ENCODE measurements at regions not wholly inside any gene's neighbourhood (a gene's known extent, or its start where the extent isn't known, plus 50 kb on each side); places are given as distances from the start of the nearest gene placed in this dataset.

GRCh38 chr14:62133776-62134550 lies 371.7 kb downstream of the SNAPC1 start:
- TF ChIP-seq CTCF (IDR thresholded peaks at IDR 0.05) (no peak), POLR2A (IDR thresholded peaks at IDR 0.05) (no peak)

Data from body of pancreas (tissue), 4 donors.